ENCODE measurements at regions not wholly inside any gene's neighbourhood (a gene's known extent, or its start where the extent isn't known, plus 50 kb on each side); places are given as distances from the start of the nearest gene placed in this dataset.

- no peaks in the 10 kb centered on the region for H3K9me2 ChIP-seq (replicated peaks; ENCODE audit: low read length)
- H2AFZ ChIP-seq (ENCODE audit: low read length), result no peak overlapping the region
- BruUV-seq (replicated peaks), result no TSS peak
These were observed 212.9 kb upstream of the SLC7A11 start for GRCh38 chr4:138455097-138455496.

DNA sequence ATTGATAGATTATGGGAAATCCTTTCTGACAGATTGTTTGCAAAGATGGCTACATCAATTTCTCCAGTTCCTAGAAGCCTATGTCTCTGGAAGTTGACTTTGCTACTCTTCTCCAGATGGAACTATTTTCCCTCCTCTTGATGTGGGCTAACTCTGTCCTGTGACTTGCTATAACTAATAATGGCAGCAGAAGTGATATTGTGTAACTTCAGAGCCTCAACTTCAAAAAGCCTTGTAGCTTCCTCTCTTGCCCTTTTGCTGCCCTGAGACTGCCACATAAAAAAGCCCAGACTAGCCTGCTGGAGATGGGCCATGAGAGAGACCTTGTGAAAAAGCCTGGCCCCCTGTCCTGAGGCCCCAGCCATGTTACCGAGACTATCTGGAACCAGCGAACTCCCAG lies 210.7 kb upstream of the SLC7A11 start:
- Histone ChIP-seq H3K9me3 (ENCODE audit: low read length) (no peaks in the 10 kb centered on the region), H3K4me1 (ENCODE audit: insufficient read depth, low read length) (no peaks in the 10 kb centered on the region), H3K27ac (ENCODE audit: low read length) (no peak overlapping the region), H3K79me2 (ENCODE audit: low read length) (no peaks in the 10 kb centered on the region), H3K9me2 (replicated peaks; ENCODE audit: low read length) (no peaks in the 10 kb centered on the region), H4K20me1 (ENCODE audit: low read length) (no peaks in the 10 kb centered on the region), H3K9ac (ENCODE audit: low read length) (no peak overlapping the region), H3K4me2 (ENCODE audit: low read length) (no peak overlapping the region), H2AFZ (ENCODE audit: low read length) (no peak overlapping the region), H3F3A (ENCODE audit: low read length, unreplicated experiment) (no peaks in the 10 kb centered on the region), H3K4me3 (ENCODE audit: low read length) (no peak overlapping the region), H3K36me3 (ENCODE audit: low read depth, low read length) (no peaks in the 10 kb centered on the region), H3K27me3 (ENCODE audit: low read length) (no peaks in the 10 kb centered on the region)
- no peak for DNase-seq
- no TSS peak for BruUV-seq (replicated peaks)
- no peak for ATAC-seq
- intact Hi-C loops (cut with micrococcal nuclease), result no loop called here
- TF ChIP-seq EZH2 (IDR thresholded peaks at IDR 0.05; ENCODE audit: low read length, unreplicated experiment) (no peak), EZH2phosphoT487 (IDR thresholded peaks at IDR 0.05; ENCODE audit: borderline replicate concordance, low read length) (no peak), CTCF (conservative IDR thresholded peaks at IDR 0.05; ENCODE audit: low read depth, low read length) (no peak)
- ChIA-PET POLR2A (ENCODE audit: unreplicated experiment) (no interaction called here), CTCF (no interaction called here)

More at GRCh38 chr4:138455097-138455496, 212.9 kb upstream of the SLC7A11 start:
- H3K4me1 ChIP-seq (ENCODE audit: insufficient read depth, low read length), result no peaks in the 10 kb centered on the region
- no peaks in the 10 kb centered on the region for H3K9me3 ChIP-seq (ENCODE audit: low read length)
- H3K27me3 ChIP-seq (ENCODE audit: low read length), result no peaks in the 10 kb centered on the region
- no peaks in the 10 kb centered on the region for H3F3A ChIP-seq (ENCODE audit: low read length, unreplicated experiment)
- no peaks in the 10 kb centered on the region for H4K20me1 ChIP-seq (ENCODE audit: low read length)
- no peak overlapping the region for H3K4me3 ChIP-seq (ENCODE audit: low read length)
- no peak overlapping the region for H3K4me2 ChIP-seq (ENCODE audit: low read length)
- no peak overlapping the region for H3K27ac ChIP-seq (ENCODE audit: low read length)
- intact Hi-C loops (cut with micrococcal nuclease), result no loop called here
- CTCF ChIA-PET, result no interaction called here
- no peak overlapping the region for H3K9ac ChIP-seq (ENCODE audit: low read length)
- ATAC-seq, result no peak
- no peak for DNase-seq
- no peak for TF ChIP-seq CTCF (conservative IDR thresholded peaks at IDR 0.05; ENCODE audit: low read depth, low read length)
- no peak for TF ChIP-seq EZH2phosphoT487 (IDR thresholded peaks at IDR 0.05; ENCODE audit: borderline replicate concordance, low read length)
- TF ChIP-seq EZH2 (IDR thresholded peaks at IDR 0.05; ENCODE audit: low read length, unreplicated experiment), result no peak
- POLR2A ChIA-PET (ENCODE audit: unreplicated experiment), result no interaction called here
- H3K79me2 ChIP-seq (ENCODE audit: low read length), result no peaks in the 10 kb centered on the region
- H3K36me3 ChIP-seq (ENCODE audit: low read depth, low read length), result no peaks in the 10 kb centered on the region

DNA sequence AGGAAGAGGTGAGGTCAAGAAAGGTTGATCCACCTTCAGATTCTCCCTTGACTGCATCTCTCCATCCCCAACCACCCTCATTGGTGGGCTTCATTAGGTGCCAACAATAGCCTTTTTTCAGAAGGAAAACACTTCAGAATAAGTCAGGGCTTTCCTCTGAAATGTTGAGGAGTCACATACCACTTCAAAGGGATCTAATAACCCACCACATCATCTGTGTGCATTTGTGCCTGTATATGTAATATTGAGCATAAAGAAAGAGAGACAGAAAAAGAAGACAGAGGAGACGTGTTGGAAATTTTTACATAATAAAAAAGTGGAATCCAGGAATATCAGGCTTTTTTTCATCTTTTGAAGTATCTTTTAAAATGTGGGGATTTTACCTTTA lies 209.1 kb upstream of the SLC7A11 start:
- no peaks in the 10 kb centered on the region for H4K20me1 ChIP-seq (ENCODE audit: low read length)
- H3K27me3 ChIP-seq (ENCODE audit: low read length), result no peaks in the 10 kb centered on the region
- ATAC-seq (no peak), DNase-seq (no peak)
- H3F3A ChIP-seq (ENCODE audit: low read length, unreplicated experiment), result no peaks in the 10 kb centered on the region
- no peak overlapping the region for H3K4me3 ChIP-seq (ENCODE audit: low read length)
- H3K4me2 ChIP-seq (ENCODE audit: low read length), result no peak overlapping the region
- TF ChIP-seq EZH2phosphoT487 (IDR thresholded peaks at IDR 0.05; ENCODE audit: borderline replicate concordance, low read length) (no peak), EZH2 (IDR thresholded peaks at IDR 0.05; ENCODE audit: low read length, unreplicated experiment) (no peak), CTCF (conservative IDR thresholded peaks at IDR 0.05; ENCODE audit: low read depth, low read length) (no peak)
- POLR2A ChIA-PET (ENCODE audit: unreplicated experiment), result no interaction called here
- no peaks in the 10 kb centered on the region for H3K4me1 ChIP-seq (ENCODE audit: insufficient read depth, low read length)
- no peaks in the 10 kb centered on the region for H3K9me2 ChIP-seq (replicated peaks; ENCODE audit: low read length)
- CTCF ChIA-PET, result no interaction called here
- intact Hi-C loops (cut with micrococcal nuclease), result no loop called here
- H3K36me3 ChIP-seq (ENCODE audit: low read depth, low read length), result no peaks in the 10 kb centered on the region
- H3K9ac ChIP-seq (ENCODE audit: low read length), result no peak overlapping the region
- no peaks in the 10 kb centered on the region for H3K79me2 ChIP-seq (ENCODE audit: low read length)
- BruUV-seq (replicated peaks), result no TSS peak
- no peaks in the 10 kb centered on the region for H3K9me3 ChIP-seq (ENCODE audit: low read length)
- no peak overlapping the region for H3K27ac ChIP-seq (ENCODE audit: low read length)
- H2AFZ ChIP-seq (ENCODE audit: low read length), result no peak overlapping the region

All from PC-3 (cell line).